DOHH2 (cell line): ENCODE measurements at regions not wholly inside any gene's neighbourhood (a gene's known extent, or its start where the extent isn't known, plus 50 kb on each side); places are given as distances from the start of the nearest gene placed in this dataset.

Experiments used
- H3F3A ChIP-seq: fragments of 200-600 bp; sonication (generic), shearing (Covaris generic); 2 replicates; pipeline ENCODE4 v1.6.0; 2016; ENCODE audit warnings: antibody characterized with exemption, mild to moderate bottlenecking; ENCODE audit not compliant: control insufficient read depth, insufficient read depth
- H3K27ac ChIP-seq: fragments of 200-600 bp; sonication (generic); 2 replicates; pipeline ENCODE4 v1.5.1; 2014; ENCODE audit warnings: low read depth, mild to moderate bottlenecking, low read length, moderate library complexity
- H3K27me3 ChIP-seq: fragments of 200-600 bp; sonication (generic); 2 replicates; pipeline ENCODE4 v1.6.1; 2014; ENCODE audit warnings: mild to moderate bottlenecking, low read length, mixed read lengths; ENCODE audit not compliant: control insufficient read depth
- H3K36me3 ChIP-seq: fragments of 200-600 bp; sonication (generic); 2 replicates; pipeline ENCODE4 v1.6.1; 2014; ENCODE audit warnings: mild to moderate bottlenecking, low read length, moderate library complexity, mixed read lengths; ENCODE audit not compliant: control insufficient read depth
- H3K4me1 ChIP-seq: fragments of 200-600 bp; sonication (generic); 2 replicates; pipeline ENCODE4 v1.6.1; 2014; ENCODE audit warnings: mild to moderate bottlenecking, low read length, mixed read lengths; ENCODE audit not compliant: control insufficient read depth
- H3K4me2 ChIP-seq: fragments of 200-600 bp; sonication (generic); 2 replicates; pipeline ENCODE4 v1.6.0; 2014; ENCODE audit warnings: mild to moderate bottlenecking, low read length, moderate library complexity
- H3K4me3 ChIP-seq: fragments of 200-600 bp; sonication (generic); 2 replicates; pipeline ENCODE4 v1.5.1; 2014; ENCODE audit warnings: mild to moderate bottlenecking, low read length, mixed read lengths
- H3K79me2 ChIP-seq: fragments of 200-600 bp; sonication (generic); 2 replicates; pipeline ENCODE4 v1.6.1; 2014; ENCODE audit warnings: mild to moderate bottlenecking, low read length, mixed read lengths; ENCODE audit not compliant: control insufficient read depth
- H3K9me2 ChIP-seq: fragments of 200-600 bp; sonication (generic); replicated peaks from 2 replicates; pipeline ENCODE4 v1.6.1; 2014; ENCODE audit warnings: mild to moderate bottlenecking, low read length, mixed read lengths; ENCODE audit not compliant: control insufficient read depth
- H3K9me3 ChIP-seq: fragments of 200-600 bp; sonication (generic); 2 replicates; pipeline ENCODE4 v1.6.1; 2014; ENCODE audit warnings: antibody characterized with exemption, low read length, mixed read lengths; ENCODE audit not compliant: control insufficient read depth, insufficient read depth
- H4K20me1 ChIP-seq: fragments of 200-600 bp; sonication (generic); 2 replicates; pipeline ENCODE4 v1.6.0; 2014; ENCODE audit warnings: low read depth, mild to moderate bottlenecking, antibody characterized with exemption, low read length, moderate library complexity; ENCODE audit not compliant: control insufficient read depth, insufficient read depth
- EZH2phosphoT487 ChIP-seq: fragments of 200-600 bp; sonication (generic); IDR thresholded peaks from 2 replicates; pipeline ENCODE4 v1.6.1; 2017; ENCODE audit warnings: borderline replicate concordance, mild to moderate bottlenecking, antibody characterized with exemption, low read length, moderate library complexity, mixed read lengths
- TF ChIP-seq, protein P1 (sequence below): fragments of 200-600 bp; sonication (generic); IDR thresholded peaks from one replicate; pipeline ENCODE4 v1.5.1; 2014; ENCODE audit warnings: antibody characterized with exemption, mild to moderate bottlenecking, low read depth, low read length; ENCODE audit not compliant: poor library complexity, severe bottlenecking

DNA sequence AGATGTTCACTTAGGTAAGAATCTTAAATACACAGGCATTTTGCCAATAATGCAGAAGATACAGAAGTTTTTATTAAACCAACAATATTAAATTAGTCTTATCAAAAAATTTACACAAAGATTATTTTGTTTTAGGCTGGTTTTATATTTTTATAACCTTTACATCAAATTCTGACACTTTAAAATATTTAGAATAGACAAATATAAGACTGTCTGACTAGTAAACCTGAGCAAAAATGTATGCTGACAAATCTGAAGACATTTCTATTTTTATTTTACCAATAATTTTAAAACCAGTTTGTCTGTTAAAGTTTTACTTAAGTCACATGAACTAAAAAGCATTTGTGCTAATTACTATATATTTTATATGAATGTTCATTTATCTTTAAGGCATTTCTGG is 72.1 kb upstream of the ZNF236 start:
- Histone ChIP-seq H3K36me3 (no peaks in the 10 kb centered on the region), H3K4me3 (no peak overlapping the region), H3F3A (no peaks in the 10 kb centered on the region), H4K20me1 (no peaks in the 10 kb centered on the region), H3K27me3 (no peaks in the 10 kb centered on the region), H3K9me3 (peaks cover 5% of the 10 kb centered on the region; the same call in 1 of the 2 replicates), H3K79me2 (no peaks in the 10 kb centered on the region), H3K4me2 (no peak overlapping the region), H3K9me2 (no peaks in the 10 kb centered on the region), H3K27ac (no peak overlapping the region), H3K4me1 (no peaks in the 10 kb centered on the region)
- TF ChIP-seq EZH2phosphoT487, result no peak
- TF ChIP-seq, protein P1, sequence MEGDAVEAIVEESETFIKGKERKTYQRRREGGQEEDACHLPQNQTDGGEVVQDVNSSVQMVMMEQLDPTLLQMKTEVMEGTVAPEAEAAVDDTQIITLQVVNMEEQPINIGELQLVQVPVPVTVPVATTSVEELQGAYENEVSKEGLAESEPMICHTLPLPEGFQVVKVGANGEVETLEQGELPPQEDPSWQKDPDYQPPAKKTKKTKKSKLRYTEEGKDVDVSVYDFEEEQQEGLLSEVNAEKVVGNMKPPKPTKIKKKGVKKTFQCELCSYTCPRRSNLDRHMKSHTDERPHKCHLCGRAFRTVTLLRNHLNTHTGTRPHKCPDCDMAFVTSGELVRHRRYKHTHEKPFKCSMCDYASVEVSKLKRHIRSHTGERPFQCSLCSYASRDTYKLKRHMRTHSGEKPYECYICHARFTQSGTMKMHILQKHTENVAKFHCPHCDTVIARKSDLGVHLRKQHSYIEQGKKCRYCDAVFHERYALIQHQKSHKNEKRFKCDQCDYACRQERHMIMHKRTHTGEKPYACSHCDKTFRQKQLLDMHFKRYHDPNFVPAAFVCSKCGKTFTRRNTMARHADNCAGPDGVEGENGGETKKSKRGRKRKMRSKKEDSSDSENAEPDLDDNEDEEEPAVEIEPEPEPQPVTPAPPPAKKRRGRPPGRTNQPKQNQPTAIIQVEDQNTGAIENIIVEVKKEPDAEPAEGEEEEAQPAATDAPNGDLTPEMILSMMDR, result no peak

DNA sequence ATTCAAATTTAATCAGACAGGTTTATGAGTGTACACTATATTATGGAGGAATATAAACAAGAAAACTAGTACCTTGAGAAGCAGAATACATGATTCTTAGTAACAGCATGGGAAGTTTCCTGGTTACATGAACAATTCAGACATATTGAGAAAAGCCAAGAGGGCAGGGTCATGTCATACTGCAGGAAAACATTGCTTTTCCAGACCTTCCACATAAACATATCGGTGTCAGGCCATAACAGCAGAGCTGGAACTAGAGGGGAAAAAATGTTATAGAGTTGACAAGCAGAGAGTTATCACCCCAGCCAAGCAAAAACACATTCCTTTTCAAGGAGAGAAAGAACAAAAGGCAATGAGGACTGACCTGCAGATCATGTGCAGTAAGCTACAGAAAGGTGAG is 74.7 kb upstream of the ZNF236 start:
- no peak for TF ChIP-seq EZH2phosphoT487
- TF ChIP-seq, protein P1, result no peak
- no peaks in the 10 kb centered on the region for H3K4me1 ChIP-seq
- no peaks in the 10 kb centered on the region for H4K20me1 ChIP-seq
- H3K27me3 ChIP-seq, result no peaks in the 10 kb centered on the region
- no peak overlapping the region for H3K27ac ChIP-seq
- H3F3A ChIP-seq, result no peaks in the 10 kb centered on the region
- no peaks in the 10 kb centered on the region for H3K9me2 ChIP-seq
- no peaks in the 10 kb centered on the region for H3K79me2 ChIP-seq
- no peak overlapping the region for H3K4me3 ChIP-seq
- H3K36me3 ChIP-seq, result no peaks in the 10 kb centered on the region
- no peak overlapping the region for H3K4me2 ChIP-seq
- H3K9me3 ChIP-seq, result peaks cover 5% of the 10 kb centered on the region; the same call in 1 of the 2 replicates

DNA sequence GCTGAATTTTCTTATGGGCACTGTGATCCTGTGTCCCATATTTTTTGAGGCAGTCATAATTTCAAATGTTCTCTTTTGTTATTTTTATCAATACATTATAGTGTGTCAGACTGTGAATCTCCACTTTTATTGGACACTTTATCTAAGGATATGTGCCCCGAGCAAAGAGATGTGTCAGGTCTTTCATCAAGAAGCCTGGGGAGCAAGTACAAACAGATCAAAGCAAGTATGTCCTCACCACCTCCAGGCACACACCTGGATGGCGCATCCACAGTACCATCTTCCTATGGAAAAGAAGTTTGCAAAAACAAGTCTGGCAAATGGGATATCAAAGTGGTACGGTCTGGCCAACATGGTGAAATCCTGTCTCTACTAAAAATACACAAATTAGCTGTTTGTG is 81.0 kb upstream of the ZNF236 start:
- no peaks in the 10 kb centered on the region for H3K27me3 ChIP-seq
- H3K27ac ChIP-seq, result no peak overlapping the region
- peaks cover 7% of the 10 kb centered on the region; the same call in 1 of the 2 replicates for H3K9me3 ChIP-seq
- no peak overlapping the region for H3K4me3 ChIP-seq
- no peaks in the 10 kb centered on the region for H3F3A ChIP-seq
- H3K4me2 ChIP-seq, result no peak overlapping the region
- no peaks in the 10 kb centered on the region for H3K79me2 ChIP-seq
- no peaks in the 10 kb centered on the region for H3K4me1 ChIP-seq
- TF ChIP-seq, protein P1, result no peak
- TF ChIP-seq EZH2phosphoT487, result no peak
- no peaks in the 10 kb centered on the region for H4K20me1 ChIP-seq
- no peaks in the 10 kb centered on the region for H3K36me3 ChIP-seq
- no peaks in the 10 kb centered on the region for H3K9me2 ChIP-seq
